ENCODE measurements at regions not wholly inside any gene's neighbourhood (a gene's known extent, or its start where the extent isn't known, plus 50 kb on each side); places are given as distances from the start of the nearest gene placed in this dataset.

GRCh38 chr14:59101476-59101875, 87.0 kb upstream of the DAAM1 start:
- TF ChIP-seq, protein P1, sequence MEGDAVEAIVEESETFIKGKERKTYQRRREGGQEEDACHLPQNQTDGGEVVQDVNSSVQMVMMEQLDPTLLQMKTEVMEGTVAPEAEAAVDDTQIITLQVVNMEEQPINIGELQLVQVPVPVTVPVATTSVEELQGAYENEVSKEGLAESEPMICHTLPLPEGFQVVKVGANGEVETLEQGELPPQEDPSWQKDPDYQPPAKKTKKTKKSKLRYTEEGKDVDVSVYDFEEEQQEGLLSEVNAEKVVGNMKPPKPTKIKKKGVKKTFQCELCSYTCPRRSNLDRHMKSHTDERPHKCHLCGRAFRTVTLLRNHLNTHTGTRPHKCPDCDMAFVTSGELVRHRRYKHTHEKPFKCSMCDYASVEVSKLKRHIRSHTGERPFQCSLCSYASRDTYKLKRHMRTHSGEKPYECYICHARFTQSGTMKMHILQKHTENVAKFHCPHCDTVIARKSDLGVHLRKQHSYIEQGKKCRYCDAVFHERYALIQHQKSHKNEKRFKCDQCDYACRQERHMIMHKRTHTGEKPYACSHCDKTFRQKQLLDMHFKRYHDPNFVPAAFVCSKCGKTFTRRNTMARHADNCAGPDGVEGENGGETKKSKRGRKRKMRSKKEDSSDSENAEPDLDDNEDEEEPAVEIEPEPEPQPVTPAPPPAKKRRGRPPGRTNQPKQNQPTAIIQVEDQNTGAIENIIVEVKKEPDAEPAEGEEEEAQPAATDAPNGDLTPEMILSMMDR (IDR thresholded peaks at IDR 0.05), result no peak
- TF ChIP-seq TEAD4 (IDR thresholded peaks at IDR 0.05; ENCODE audit: borderline replicate concordance, insufficient read depth), result no peak
- no peak for TF ChIP-seq RFX5 (IDR thresholded peaks at IDR 0.05; ENCODE audit: low read length)
- no peak for TF ChIP-seq PBX3 (IDR thresholded peaks at IDR 0.05)
- no peak for TF ChIP-seq TAF1 (IDR thresholded peaks at IDR 0.05; ENCODE audit: borderline replicate concordance, low read depth, low read length)
- no peak for TF ChIP-seq EZH2phosphoT487 (IDR thresholded peaks at IDR 0.05; ENCODE audit: borderline replicate concordance, low read depth)
- no peak for TF ChIP-seq GATA2 (CRISPR knock-in tag; IDR thresholded peaks at IDR 0.05)
- TF ChIP-seq, protein P2, sequence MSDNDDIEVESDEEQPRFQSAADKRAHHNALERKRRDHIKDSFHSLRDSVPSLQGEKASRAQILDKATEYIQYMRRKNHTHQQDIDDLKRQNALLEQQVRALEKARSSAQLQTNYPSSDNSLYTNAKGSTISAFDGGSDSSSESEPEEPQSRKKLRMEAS (IDR thresholded peaks at IDR 0.05; ENCODE audit: low read depth), result no peak
